SKM-1 (cell line): ENCODE measurements at regions not wholly inside any gene's neighbourhood (a gene's known extent, or its start where the extent isn't known, plus 50 kb on each side); places are given as distances from the start of the nearest gene placed in this dataset.

Source experiments
- DNase-seq: peaks from one replicate; lab custom pipeline; 2025; ENCODE audit not compliant: unreplicated experiment; lab: John Stamatoyannopoulos, UW

GRCh38 chr11:112509300-112509699 lies 248.6 kb upstream of the PLET1 start:
- DNase-seq = no peak

- DNase-seq = no peak
Measured at GRCh38 chr11:112511271-112511670, 250.6 kb upstream of the PLET1 start.

GRCh38 chr11:112511911-112512310 lies 251.3 kb upstream of the PLET1 start:
- no peak for DNase-seq

- DNase-seq = no peak
Measured at GRCh38 chr11:112513417-112513816, 252.8 kb upstream of the PLET1 start.

- DNase-seq = no peak
Measured at GRCh38 chr11:112514011-112514740, 253.5 kb upstream of the PLET1 start.

- DNase-seq = no peak
Measured at GRCh38 chr11:112516261-112516660, 255.6 kb upstream of the PLET1 start.

- no peak for DNase-seq
Measured at GRCh38 chr11:112516755-112517154, 256.1 kb upstream of the PLET1 start.

- no peak for DNase-seq
Measured at GRCh38 chr11:112518371-112518770, 257.7 kb upstream of the PLET1 start.

- no peak for DNase-seq
Measured at GRCh38 chr11:112519751-112520150, 259.1 kb upstream of the PLET1 start.

- no peak for DNase-seq
Measured at GRCh38 chr11:112520354-112520753, 259.7 kb upstream of the PLET1 start.

- no peak for DNase-seq
Measured at GRCh38 chr11:112522536-112522935, 261.9 kb upstream of the PLET1 start.

- DNase-seq = no peak
Measured at GRCh38 chr11:112523031-112523430, 262.4 kb upstream of the PLET1 start.

- no peak for DNase-seq
Measured at GRCh38 chr11:112523477-112523876, 262.8 kb upstream of the PLET1 start.

- no peak for DNase-seq
Measured at GRCh38 chr11:112523951-112524350, 263.3 kb upstream of the PLET1 start.

- DNase-seq = no peak
Measured at GRCh38 chr11:112524798-112525197, 264.1 kb upstream of the PLET1 start.

- DNase-seq = no peak
Measured at GRCh38 chr11:112525270-112525669, 264.6 kb upstream of the PLET1 start.

- DNase-seq = no peak
Measured at GRCh38 chr11:112525844-112526590, 265.4 kb upstream of the PLET1 start.

GRCh38 chr11:112526699-112527416 lies 266.2 kb upstream of the PLET1 start:
- no peak for DNase-seq

- DNase-seq = no peak
Measured at GRCh38 chr11:112529071-112529470, 268.4 kb upstream of the PLET1 start.

GRCh38 chr11:112532506-112532905 lies 271.8 kb upstream of the PLET1 start:
- DNase-seq = no peak

GRCh38 chr11:112533682-112534081 lies 273.0 kb upstream of the PLET1 start:
- DNase-seq = no peak

- no peak for DNase-seq
Measured at GRCh38 chr11:112534208-112534607, 273.5 kb upstream of the PLET1 start.
